NT2/D1 (cell line): ENCODE measurements at regions not wholly inside any gene's neighbourhood (a gene's known extent, or its start where the extent isn't known, plus 50 kb on each side); places are given as distances from the start of the nearest gene placed in this dataset.

Source experiments
- YY1 ChIP-seq: IDR thresholded peaks from 2 replicates; pipeline ENCODE4 v1.6.1; 2011; ENCODE audit not compliant: insufficient read length, insufficient read depth
- ZNF274 ChIP-seq: IDR thresholded peaks from 2 replicates; pipeline ENCODE4 v1.6.1; 2011; ENCODE audit warnings: mild to moderate bottlenecking, low read depth, low read length

- TF ChIP-seq ZNF274 (no peak), YY1 (no peak)
These were observed 99.9 kb upstream of the CTBP2 start for GRCh38 chr10:125260260-125260659.
